GM13977 (cell line): ENCODE measurements at regions not wholly inside any gene's neighbourhood (a gene's known extent, or its start where the extent isn't known, plus 50 kb on each side); places are given as distances from the start of the nearest gene placed in this dataset.

Experiments used
- DNase-seq: peaks from one replicate; pipeline ENCODE4 v3.0.0; 2012; ENCODE audit warnings: low spot score
- in situ Hi-C: fragments of 300-500 bp; cut with MboI; formaldehyde crosslinking; loops from one replicate; pipeline ENCODE4 v1.12.0; 2022; ENCODE audit warnings: low sequenced_read_pairs, low pct_unique_long_range_greater_than_20kb, mixed read lengths, inconsistent platforms; ENCODE audit not compliant: unreplicated experiment
- TF ChIP-seq, protein P1 (sequence below): IDR thresholded peaks from 2 replicates; pipeline ENCODE4 v1.5.1; 2012; ENCODE audit warnings: mild to moderate bottlenecking, control low read depth; ENCODE audit not compliant: insufficient read depth; ENCODE audit errors: extremely low read depth, missing control alignments

DNA sequence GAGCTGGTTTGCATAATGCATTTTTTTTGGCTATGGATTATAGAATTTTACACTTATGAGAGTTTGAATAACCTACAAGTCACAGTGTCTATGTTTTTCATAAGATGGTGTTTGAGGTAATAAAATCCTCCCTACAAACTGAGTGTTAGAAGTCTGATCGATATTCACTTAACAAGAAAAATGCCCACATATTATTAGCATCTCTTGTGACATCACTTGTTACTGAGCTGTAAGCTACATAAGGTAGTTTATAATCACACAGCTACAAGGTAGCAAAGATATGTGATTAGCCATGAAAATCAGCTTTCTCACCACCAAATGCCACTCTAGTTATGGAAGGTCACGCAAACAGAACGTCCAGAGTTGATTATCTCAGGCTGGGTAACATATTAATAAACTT lies 669.6 kb downstream of the PCDH18 start:
- TF ChIP-seq, protein P1, sequence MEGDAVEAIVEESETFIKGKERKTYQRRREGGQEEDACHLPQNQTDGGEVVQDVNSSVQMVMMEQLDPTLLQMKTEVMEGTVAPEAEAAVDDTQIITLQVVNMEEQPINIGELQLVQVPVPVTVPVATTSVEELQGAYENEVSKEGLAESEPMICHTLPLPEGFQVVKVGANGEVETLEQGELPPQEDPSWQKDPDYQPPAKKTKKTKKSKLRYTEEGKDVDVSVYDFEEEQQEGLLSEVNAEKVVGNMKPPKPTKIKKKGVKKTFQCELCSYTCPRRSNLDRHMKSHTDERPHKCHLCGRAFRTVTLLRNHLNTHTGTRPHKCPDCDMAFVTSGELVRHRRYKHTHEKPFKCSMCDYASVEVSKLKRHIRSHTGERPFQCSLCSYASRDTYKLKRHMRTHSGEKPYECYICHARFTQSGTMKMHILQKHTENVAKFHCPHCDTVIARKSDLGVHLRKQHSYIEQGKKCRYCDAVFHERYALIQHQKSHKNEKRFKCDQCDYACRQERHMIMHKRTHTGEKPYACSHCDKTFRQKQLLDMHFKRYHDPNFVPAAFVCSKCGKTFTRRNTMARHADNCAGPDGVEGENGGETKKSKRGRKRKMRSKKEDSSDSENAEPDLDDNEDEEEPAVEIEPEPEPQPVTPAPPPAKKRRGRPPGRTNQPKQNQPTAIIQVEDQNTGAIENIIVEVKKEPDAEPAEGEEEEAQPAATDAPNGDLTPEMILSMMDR = no peak
- in situ Hi-C loops = no loop called here
- DNase-seq = no peak

DNA sequence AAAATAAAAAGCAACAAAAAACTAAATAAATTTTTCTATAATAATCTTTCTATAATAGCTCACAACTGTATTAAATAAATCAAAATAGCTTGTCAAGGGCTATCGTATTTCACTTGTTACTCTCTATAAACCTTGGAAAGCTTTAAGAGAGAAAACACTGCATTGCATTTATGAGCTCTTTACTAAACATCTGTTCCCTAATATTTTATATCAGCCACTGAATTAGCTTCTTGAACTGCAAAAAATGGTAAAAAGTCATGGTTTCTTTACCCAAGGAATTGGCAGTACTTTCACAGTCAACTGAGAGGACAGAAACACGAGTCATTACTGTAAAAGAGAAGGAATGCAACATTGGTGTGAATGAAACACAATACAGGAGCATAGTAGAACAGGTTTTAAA lies 671.2 kb downstream of the PCDH18 start:
- in situ Hi-C loops = no loop called here
- TF ChIP-seq, protein P1 = no peak
- no peak for DNase-seq

DNA sequence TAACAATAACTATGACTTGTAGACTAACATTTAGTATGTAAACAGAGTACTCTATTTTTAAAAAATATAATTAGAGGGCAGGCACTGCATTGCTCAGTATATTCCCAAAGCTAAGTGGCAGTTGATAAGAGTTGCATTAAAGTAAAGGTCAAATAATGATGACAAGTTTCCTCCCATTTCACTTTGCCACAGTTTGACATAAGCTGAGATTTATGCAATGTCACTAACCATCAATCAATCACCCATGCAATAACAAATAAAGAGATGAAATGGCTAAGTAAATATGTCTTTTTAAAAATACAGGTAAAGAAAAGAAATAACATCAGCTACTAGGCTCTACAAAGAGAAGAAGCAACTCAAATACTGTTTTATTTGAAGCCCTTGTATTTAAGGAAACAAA lies 673.4 kb downstream of the PCDH18 start:
- in situ Hi-C loops = no loop called here
- DNase-seq = no peak
- TF ChIP-seq, protein P1 = no peak

DNA sequence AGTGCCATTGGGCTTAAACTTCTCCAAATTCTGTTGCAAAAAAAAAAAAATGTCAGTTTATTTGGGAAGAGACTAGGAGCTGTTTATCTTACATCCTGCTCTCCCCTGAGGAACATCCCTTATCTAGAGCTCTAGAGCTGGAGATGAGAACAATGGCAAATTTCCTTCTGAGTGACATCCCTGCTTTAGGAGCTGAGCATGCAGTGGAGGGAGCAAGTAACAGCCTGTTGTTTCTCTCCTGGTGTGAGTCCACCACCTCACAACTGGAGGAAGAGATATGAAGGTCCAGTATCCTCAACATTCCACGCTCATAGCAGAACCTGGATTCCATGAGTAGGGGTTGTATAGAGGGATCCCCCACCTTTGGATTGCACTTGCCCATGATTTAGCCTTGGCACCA lies 676.4 kb downstream of the PCDH18 start:
- no peak for DNase-seq
- in situ Hi-C loops = no loop called here
- TF ChIP-seq, protein P1 = no peak

DNA sequence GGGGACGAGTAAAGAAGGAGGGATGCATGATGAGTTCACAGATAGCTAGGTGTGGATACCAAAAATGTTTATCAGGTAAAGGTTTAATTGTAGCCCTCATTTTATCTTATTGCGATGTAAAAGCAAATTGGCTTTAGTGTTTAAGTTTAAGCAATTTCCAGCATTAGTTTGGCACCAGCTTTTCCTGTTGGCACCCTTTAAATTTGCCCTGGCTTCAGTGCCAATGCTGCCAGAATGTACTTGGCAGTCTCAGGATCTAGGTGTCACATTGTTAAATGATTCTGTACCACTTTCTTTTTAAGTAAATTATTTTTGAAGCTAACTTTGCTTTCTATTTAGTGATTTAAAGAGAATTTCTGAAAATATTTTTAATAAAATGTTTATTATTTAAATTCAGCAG lies 681.8 kb downstream of the PCDH18 start:
- in situ Hi-C loops = no loop called here
- TF ChIP-seq, protein P1 = no peak

DNA sequence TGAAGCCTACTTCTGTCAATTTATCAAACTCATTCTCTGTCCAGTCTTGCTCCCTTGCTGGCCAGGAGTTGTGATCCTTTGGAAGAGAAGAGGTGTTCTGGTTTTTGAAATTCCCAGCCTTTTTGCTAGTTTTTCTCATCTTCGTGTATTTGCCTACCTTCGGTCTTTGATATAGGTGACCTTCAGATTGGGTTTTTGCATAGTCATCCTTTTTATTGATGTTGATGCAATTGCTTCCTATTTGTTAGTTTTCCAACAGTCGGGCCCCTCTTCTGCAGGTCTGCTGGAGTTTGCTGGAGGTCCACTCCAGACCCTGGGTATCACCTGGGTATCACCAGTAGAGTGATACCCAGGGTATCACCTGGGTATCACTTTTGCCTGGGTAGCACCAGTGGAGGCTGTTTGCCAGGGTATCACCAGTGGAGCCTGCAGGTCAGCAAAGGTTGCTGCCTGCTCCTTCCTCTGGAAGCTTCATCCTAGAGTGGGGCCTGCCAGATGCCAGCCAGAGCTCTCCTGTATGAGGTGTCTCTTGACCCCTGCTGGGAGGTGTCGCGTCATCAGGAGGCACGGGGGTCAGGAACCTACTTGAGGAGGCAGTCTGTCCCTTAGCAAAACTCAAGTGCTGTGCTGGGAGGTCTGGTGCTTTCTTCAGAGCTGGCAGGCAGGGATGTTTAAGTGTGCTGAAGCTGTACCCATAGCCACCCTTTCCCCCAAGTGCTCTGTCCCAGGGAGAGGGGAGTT lies 684.2 kb downstream of the PCDH18 start:
- TF ChIP-seq, protein P1 = no peak
- in situ Hi-C loops = no loop called here
- no peak for DNase-seq

More for the DNA sequence above, 681.8 kb downstream of the PCDH18 start:
- no peak for DNase-seq
